ENCODE measurements at regions not wholly inside any gene's neighbourhood (a gene's known extent, or its start where the extent isn't known, plus 50 kb on each side); places are given as distances from the start of the nearest gene placed in this dataset.
A peak's percentile ranks its signal among the peaks of the same experiment; 100 is the strongest.

DNA sequence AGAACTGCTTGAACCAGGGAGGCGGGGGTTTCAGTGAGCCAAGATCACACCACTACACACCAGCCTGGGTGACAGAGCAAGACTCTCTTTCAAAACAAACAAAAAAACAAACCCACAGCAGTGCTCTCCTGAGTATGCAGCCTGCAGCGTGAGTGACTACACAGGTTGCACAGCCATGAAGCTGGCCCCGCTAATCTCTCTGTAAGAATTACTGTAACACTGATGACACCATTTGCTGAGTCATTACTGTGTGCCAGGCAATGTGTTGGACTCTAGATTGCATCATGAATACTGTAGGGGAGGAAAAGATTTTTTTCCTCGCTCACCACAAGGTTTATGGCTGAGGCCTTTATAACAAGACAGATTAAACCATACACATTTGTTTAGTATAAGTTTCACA lies 118.6 kb upstream of the ATP8B1 start:
- TF ChIP-seq, protein P1, sequence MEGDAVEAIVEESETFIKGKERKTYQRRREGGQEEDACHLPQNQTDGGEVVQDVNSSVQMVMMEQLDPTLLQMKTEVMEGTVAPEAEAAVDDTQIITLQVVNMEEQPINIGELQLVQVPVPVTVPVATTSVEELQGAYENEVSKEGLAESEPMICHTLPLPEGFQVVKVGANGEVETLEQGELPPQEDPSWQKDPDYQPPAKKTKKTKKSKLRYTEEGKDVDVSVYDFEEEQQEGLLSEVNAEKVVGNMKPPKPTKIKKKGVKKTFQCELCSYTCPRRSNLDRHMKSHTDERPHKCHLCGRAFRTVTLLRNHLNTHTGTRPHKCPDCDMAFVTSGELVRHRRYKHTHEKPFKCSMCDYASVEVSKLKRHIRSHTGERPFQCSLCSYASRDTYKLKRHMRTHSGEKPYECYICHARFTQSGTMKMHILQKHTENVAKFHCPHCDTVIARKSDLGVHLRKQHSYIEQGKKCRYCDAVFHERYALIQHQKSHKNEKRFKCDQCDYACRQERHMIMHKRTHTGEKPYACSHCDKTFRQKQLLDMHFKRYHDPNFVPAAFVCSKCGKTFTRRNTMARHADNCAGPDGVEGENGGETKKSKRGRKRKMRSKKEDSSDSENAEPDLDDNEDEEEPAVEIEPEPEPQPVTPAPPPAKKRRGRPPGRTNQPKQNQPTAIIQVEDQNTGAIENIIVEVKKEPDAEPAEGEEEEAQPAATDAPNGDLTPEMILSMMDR (conservative IDR thresholded peaks at IDR 0.05; ENCODE audit: low read depth, low read length) = no peak
- peak; percentile 35 for DNase-seq (ENCODE audit: low read depth)
- H3K4me3 ChIP-seq (ENCODE audit: low read depth, low read length) = no peak overlapping the region

DNA sequence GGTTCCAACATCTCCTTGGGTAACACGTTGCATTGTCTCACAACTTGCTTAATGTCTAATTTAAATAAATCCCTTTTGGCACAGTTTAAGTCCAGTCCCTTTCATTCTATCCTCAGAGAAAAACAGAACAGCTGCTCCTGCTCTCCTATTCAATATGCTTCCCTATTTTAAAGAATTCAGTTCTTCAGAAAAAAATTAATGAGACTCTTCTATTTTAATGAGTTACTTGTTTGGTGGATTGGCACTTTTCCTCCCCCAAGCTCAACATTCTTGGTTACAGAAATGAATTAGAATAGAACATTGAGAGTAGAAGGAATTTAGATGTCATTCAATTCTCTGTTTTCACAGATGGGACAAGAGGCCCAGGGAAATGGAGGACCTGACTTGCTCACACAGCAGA lies 116.9 kb upstream of the ATP8B1 start:
- TF ChIP-seq, protein P1 (conservative IDR thresholded peaks at IDR 0.05; ENCODE audit: low read depth, low read length) = no peak
- H3K4me3 ChIP-seq (ENCODE audit: low read depth, low read length) = no peak overlapping the region
- no peak for DNase-seq (ENCODE audit: low read depth)

DNA sequence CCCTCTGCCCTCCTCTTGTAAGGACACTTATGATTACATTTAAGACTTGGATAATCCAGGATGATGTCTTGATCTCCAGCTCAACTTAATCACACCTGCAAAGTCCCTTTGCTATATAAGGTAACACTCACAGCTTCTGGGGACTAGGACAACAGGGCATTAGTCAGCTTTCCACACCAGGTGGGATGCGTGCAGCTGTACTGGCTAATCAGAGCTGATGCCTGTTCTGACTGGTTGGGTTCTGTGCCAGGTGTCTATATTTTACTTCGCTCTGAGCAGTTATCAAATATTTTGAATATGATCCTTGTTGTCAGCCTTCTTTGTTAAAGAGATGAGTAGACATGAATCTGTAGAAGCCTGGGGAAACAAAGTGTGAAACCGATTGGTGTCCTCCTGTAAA lies 115.5 kb upstream of the ATP8B1 start:
- no peak for DNase-seq (ENCODE audit: low read depth)
- H3K4me3 ChIP-seq (ENCODE audit: low read depth, low read length) = no peak overlapping the region
- TF ChIP-seq, protein P1 (conservative IDR thresholded peaks at IDR 0.05; ENCODE audit: low read depth, low read length) = no peak

DNA sequence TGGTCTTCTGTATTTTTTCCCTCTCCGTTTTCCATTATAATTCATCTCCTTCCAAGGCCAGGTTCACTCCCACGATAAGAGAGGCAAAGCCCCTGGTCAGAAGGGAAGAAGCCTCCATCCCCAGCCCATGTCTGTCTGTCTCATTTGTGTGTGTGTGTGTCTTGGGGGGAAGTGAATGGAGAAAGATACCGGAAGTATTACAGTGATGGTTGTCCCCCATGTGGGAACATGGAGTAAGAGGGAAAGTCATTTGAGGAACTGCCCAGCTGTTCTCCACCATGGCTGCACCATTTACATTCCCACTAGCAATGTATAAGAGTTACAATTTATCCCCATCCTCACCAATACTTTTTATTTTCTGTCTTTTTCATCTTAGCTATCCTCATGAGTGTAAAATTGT lies 113.6 kb upstream of the ATP8B1 start:
- no peak for DNase-seq (ENCODE audit: low read depth)
- TF ChIP-seq, protein P1 (conservative IDR thresholded peaks at IDR 0.05; ENCODE audit: low read depth, low read length) = no peak
- H3K4me3 ChIP-seq (ENCODE audit: low read depth, low read length) = no peak overlapping the region

DNA sequence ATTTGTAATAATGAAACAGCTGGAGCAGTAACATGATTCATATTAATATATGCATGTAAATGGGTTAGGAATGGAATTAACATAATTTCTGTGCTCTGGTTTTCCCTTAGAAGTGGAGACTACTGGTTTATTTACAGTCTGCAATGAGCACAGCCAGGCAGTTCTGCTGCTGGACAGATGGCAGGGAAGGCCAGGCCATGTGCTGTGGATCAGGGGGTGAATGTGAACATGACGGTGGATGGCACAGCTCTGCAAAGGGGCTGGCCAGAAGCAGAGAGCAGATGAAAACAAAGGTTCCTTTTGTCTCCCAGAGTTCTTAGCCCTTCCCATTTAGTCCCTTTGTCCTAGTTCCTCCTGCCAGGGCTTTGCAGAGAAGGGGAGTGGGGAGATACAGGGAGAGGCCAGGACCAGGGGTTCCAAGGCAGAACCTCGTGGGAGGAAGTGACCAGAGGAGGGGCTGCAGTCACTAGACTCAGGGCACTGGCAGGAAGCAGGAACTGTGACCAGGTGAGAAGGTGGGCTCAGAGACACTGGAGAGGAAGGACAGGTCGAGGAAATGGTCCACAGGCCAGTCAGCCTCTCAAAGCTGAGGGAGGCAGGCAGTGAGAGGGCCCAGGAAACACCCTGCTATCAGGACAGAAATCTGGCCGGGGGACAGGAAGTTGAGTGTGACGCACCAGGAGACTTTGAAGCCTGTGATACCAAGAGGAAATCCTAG lies 112.9 kb upstream of the ATP8B1 start:
- H3K4me3 ChIP-seq (ENCODE audit: low read depth, low read length) = no peak overlapping the region
- DNase-seq (ENCODE audit: low read depth) = no peak
- TF ChIP-seq, protein P1 (conservative IDR thresholded peaks at IDR 0.05; ENCODE audit: low read depth, low read length) = no peak

- H3K4me3 ChIP-seq (ENCODE audit: low read depth, low read length) = no peak overlapping the region
- DNase-seq (ENCODE audit: low read depth) = peak; percentile 72
- TF ChIP-seq, protein P1 (conservative IDR thresholded peaks at IDR 0.05; ENCODE audit: low read depth, low read length) = no peak
Observed at GRCh38 chr18:57915248-57915647, 112.1 kb upstream of the ATP8B1 start.

- TF ChIP-seq, protein P1 (conservative IDR thresholded peaks at IDR 0.05; ENCODE audit: low read depth, low read length) = no peak
- no peak overlapping the region for H3K4me3 ChIP-seq (ENCODE audit: low read depth, low read length)
- DNase-seq (ENCODE audit: low read depth) = no peak
Observed at GRCh38 chr18:57913686-57914085, 110.6 kb upstream of the ATP8B1 start.

Measured in choroid plexus epithelial cell (primary cell).